H9 (cell line): ENCODE measurements at regions not wholly inside any gene's neighbourhood (a gene's known extent, or its start where the extent isn't known, plus 50 kb on each side); places are given as distances from the start of the nearest gene placed in this dataset.
"Not testable (repeated sequence)": the region's sequence is repeated elsewhere in the genome, so short reads cannot be mapped to it uniquely, and the experiment has no call there.

Experiments
- DNase-seq: peaks from one replicate; pipeline ENCODE4 v3.0.0-alpha.2; 2017
- H2AFZ ChIP-seq: one replicate; pipeline ENCODE4 v1.6.1; 2013; ENCODE audit warnings: mild to moderate bottlenecking, low read length, control low read depth, moderate library complexity
- H2AK5ac ChIP-seq: 2 replicates; pipeline ENCODE4 v1.6.1; 2013; ENCODE audit warnings: low read length, control low read depth, mixed read lengths; ENCODE audit not compliant: insufficient read length
- H2BK120ac ChIP-seq: one replicate; pipeline ENCODE4 v1.6.1; 2013; ENCODE audit warnings: low read depth, mild to moderate bottlenecking, low read length, control low read depth, inconsistent platforms; ENCODE audit not compliant: poor library complexity, severe bottlenecking
- H2BK12ac ChIP-seq: 2 replicates; pipeline ENCODE4 v1.6.1; 2013; ENCODE audit warnings: low read length, control low read depth, mixed read lengths, low read depth; ENCODE audit not compliant: insufficient read length
- H2BK15ac ChIP-seq: 2 replicates; pipeline ENCODE4 v1.6.1; 2013; ENCODE audit warnings: low read depth, low read length, control low read depth
- H2BK20ac ChIP-seq: one replicate; pipeline ENCODE4 v1.6.1; 2013; ENCODE audit warnings: low read depth, mild to moderate bottlenecking, low read length, control low read depth, inconsistent platforms; ENCODE audit not compliant: poor library complexity, severe bottlenecking
- H2BK5ac ChIP-seq: 2 replicates; pipeline ENCODE4 v1.6.1; 2013; ENCODE audit warnings: low read length, control low read depth, mixed read lengths; ENCODE audit not compliant: insufficient read length
- H3K14ac ChIP-seq: 2 replicates; pipeline ENCODE4 v1.6.1; 2013; ENCODE audit warnings: low read length, control low read depth; ENCODE audit not compliant: insufficient read depth
- H3K18ac ChIP-seq: 2 replicates; pipeline ENCODE4 v1.6.1; 2013; ENCODE audit warnings: low read depth, mild to moderate bottlenecking, mixed read lengths, low read length, control low read depth; ENCODE audit not compliant: insufficient read length
- H3K23ac ChIP-seq: 2 replicates; pipeline ENCODE4 v1.6.1; 2013; ENCODE audit warnings: low read length, control low read depth, mixed read lengths, low read depth; ENCODE audit not compliant: insufficient read length
- H3K23me2 ChIP-seq: 2 replicates; pipeline ENCODE4 v1.6.1; 2013; ENCODE audit warnings: low read depth, mild to moderate bottlenecking, mixed read lengths, low read length, control low read depth; ENCODE audit not compliant: insufficient read length, poor library complexity, severe bottlenecking
- H3K27ac ChIP-seq: 2 replicates; pipeline ENCODE4 v1.5.1; 2013; ENCODE audit warnings: low read length, control low read depth, mixed read lengths, low read depth; ENCODE audit not compliant: insufficient read length
- H3K27me3 ChIP-seq: 2 replicates; pipeline ENCODE4 v1.6.1; 2013; ENCODE audit warnings: low read length, control low read depth, inconsistent platforms; ENCODE audit not compliant: insufficient read depth
- H3K4ac ChIP-seq: 2 replicates; pipeline ENCODE4 v1.6.1; 2013; ENCODE audit warnings: low read depth, mild to moderate bottlenecking, control low read depth, inconsistent platforms, low read length, moderate library complexity
- H3K4me1 ChIP-seq: 2 replicates; pipeline ENCODE4 v1.6.1; 2013; ENCODE audit warnings: low read length, control low read depth, inconsistent platforms; ENCODE audit not compliant: insufficient read depth
- H3K4me2 ChIP-seq: 2 replicates; pipeline ENCODE4 v1.6.1; 2013; ENCODE audit warnings: low read length, control low read depth, mixed read lengths; ENCODE audit not compliant: insufficient read length, insufficient read depth
- H3K56ac ChIP-seq: 2 replicates; pipeline ENCODE4 v1.6.1; 2013; ENCODE audit warnings: low read depth, mild to moderate bottlenecking, mixed read lengths, low read length, control low read depth; ENCODE audit not compliant: insufficient read length
- H3K79me1 ChIP-seq: 2 replicates; pipeline ENCODE4 v1.6.1; 2013; ENCODE audit warnings: low read depth, mild to moderate bottlenecking, moderate library complexity, low read length, control low read depth, inconsistent platforms; ENCODE audit not compliant: insufficient read depth, poor library complexity, severe bottlenecking
- H3K79me2 ChIP-seq: 2 replicates; pipeline ENCODE4 v1.6.1; 2013; ENCODE audit warnings: low read length, control low read depth, inconsistent platforms; ENCODE audit not compliant: insufficient read depth
- H3K9ac ChIP-seq: 2 replicates; pipeline ENCODE4 v1.6.1; 2013; ENCODE audit warnings: low read length, control low read depth, mixed read lengths; ENCODE audit not compliant: insufficient read length; ENCODE audit errors: extremely low read depth
- H3K9me3 ChIP-seq: one replicate; pipeline ENCODE4 v1.6.1; 2013; ENCODE audit warnings: low read depth, low read length, inconsistent platforms; ENCODE audit not compliant: control insufficient read depth
- H3T11ph ChIP-seq: one replicate; pipeline ENCODE4 v1.6.1; 2013; ENCODE audit warnings: mild to moderate bottlenecking, low read length, control low read depth, inconsistent platforms
- H4K20me1 ChIP-seq: one replicate; pipeline ENCODE4 v1.6.1; 2013; ENCODE audit not compliant: control insufficient read depth, insufficient read length, insufficient read depth
- H4K5ac ChIP-seq: 2 replicates; pipeline ENCODE4 v1.6.1; 2013; ENCODE audit warnings: low read depth, mild to moderate bottlenecking, mixed read lengths, low read length, control low read depth; ENCODE audit not compliant: insufficient read length
- H4K8ac ChIP-seq: replicated peaks from 2 replicates; pipeline ENCODE4 v1.6.1; 2013; ENCODE audit warnings: low read length, control low read depth, mixed read lengths, low read depth; ENCODE audit not compliant: insufficient read length
- H4K91ac ChIP-seq: 2 replicates; pipeline ENCODE4 v1.6.1; 2013; ENCODE audit warnings: low read depth, mild to moderate bottlenecking, moderate library complexity, mixed read lengths, low read length, control low read depth; ENCODE audit not compliant: insufficient read length
- H3K27ac Mint-ChIP-seq, 3 experiments: 2 replicates in 2 of 3; 3 replicates in 1 of 3; pipeline ENCODE4 v1.8.0; 2020 to 2021; ENCODE audit warnings: mixed read lengths in 3 of 3, mild to moderate bottlenecking in 1 of 3, moderate library complexity in 1 of 3
- H3K27me3 Mint-ChIP-seq: 2 replicates; pipeline ENCODE4 v1.8.0; 2021; ENCODE audit warnings: low read depth, mild to moderate bottlenecking, moderate library complexity, mixed read lengths
- H3K36me3 Mint-ChIP-seq, 3 experiments: 2 replicates in 2 of 3; 3 replicates in 1 of 3; pipeline ENCODE4 v1.8.0; 2020 to 2021; ENCODE audit warnings: low read depth in 3 of 3, mixed read lengths in 3 of 3; ENCODE audit not compliant: insufficient read depth in 1 of 3
- H3K4me1 Mint-ChIP-seq, 2 experiments: 2 replicates each; pipeline ENCODE4 v1.8.0; 2020; ENCODE audit warnings: mixed read lengths in 2 of 2
- H3K4me3 Mint-ChIP-seq, 2 experiments: 2 replicates in 1 of 2; 3 replicates in 1 of 2; pipeline ENCODE4 v1.8.0; 2020 to 2021; ENCODE audit warnings: mild to moderate bottlenecking in 2 of 2, mixed read lengths in 2 of 2, moderate library complexity in 1 of 2
- H3K9me3 Mint-ChIP-seq, 2 experiments: 2 replicates in 1 of 2; 3 replicates in 1 of 2; pipeline ENCODE4 v1.8.0; 2020; ENCODE audit warnings: mild to moderate bottlenecking in 2 of 2, mixed read lengths in 2 of 2, moderate library complexity in 1 of 2
- CTCF ChIP-seq: fragments of 200-600 bp; sonication (generic); conservative IDR thresholded peaks from 3 replicates; pipeline ENCODE4 v1.8.0; 2021; ENCODE audit warnings: antibody characterized with exemption, mild to moderate bottlenecking
- WGBS: extraction: QIAGEN DNeasy Blood & Tissue Kit; methylation state at CpG from one replicate; pipeline ENCODE4 v1.1.7; 2013; ENCODE audit warnings: missing lambda C conversion rate, low lambda C conversion rate, mixed read lengths; ENCODE audit not compliant: insufficient read length; ENCODE audit errors: extremely low coverage; 5-methylcytosine and 5-hydroxymethylcytosine counted together

GRCh38 chr9:64057553-64057952, 1227.5 kb downstream of the FOXD4L5 start:
- Histone ChIP-seq H3K4ac (no peak overlapping the region), H3K9ac (no peak overlapping the region), H3K79me2 (no peaks in the 10 kb centered on the region), H3K23me2 (no peaks in the 10 kb centered on the region), H4K8ac (no peak overlapping the region), H3K18ac (no peak overlapping the region), H3K56ac (no peak overlapping the region), H3K27ac (no peak overlapping the region), H4K20me1 (no peaks in the 10 kb centered on the region), H2BK120ac (no peak overlapping the region), H4K91ac (no peak overlapping the region), H2BK12ac (no peak overlapping the region), H4K5ac (no peak overlapping the region), H3K4me2 (no peak overlapping the region), H2AFZ (no peak overlapping the region), H2BK15ac (no peak overlapping the region), H3K27me3 (no peaks in the 10 kb centered on the region), H3K79me1 (no peaks in the 10 kb centered on the region), H2BK20ac (no peak overlapping the region), H2BK5ac (no peak overlapping the region), H3K23ac (no peak overlapping the region), H3K4me1 (no peaks in the 10 kb centered on the region), H3T11ph (no peak overlapping the region), H3K9me3 (peaks cover 32% of the 10 kb centered on the region), H3K14ac (no peak overlapping the region), H2AK5ac (no peak overlapping the region)
- TF ChIP-seq CTCF, result no peak
- H3K27ac Mint-ChIP-seq, result no peak overlapping the region
- DNase-seq, result no peak
- WGBS, result no CpG with 5 or more reads among the region's 4 CpGs
- H3K4me1 Mint-ChIP-seq, result no peaks in the 10 kb centered on the region
- no peaks in the 10 kb centered on the region for H3K27me3 Mint-ChIP-seq
- H3K9me3 Mint-ChIP-seq, result peaks cover 62 to 65% of the 10 kb centered on the region in 2 experiments
- H3K36me3 Mint-ChIP-seq, result peaks cover 0 to 10% (median 2%) of the 10 kb centered on the region in 3 experiments; a peak in 4 of 7 replicates
- no peak overlapping the region for H3K4me3 Mint-ChIP-seq

GRCh38 chr9:64028925-64029324, 1256.1 kb downstream of the FOXD4L5 start:
- H3K4me2 ChIP-seq, H2BK120ac ChIP-seq, H3K27me3 Mint-ChIP-seq, H3K27ac Mint-ChIP-seq, H4K91ac ChIP-seq, H3K4me1 Mint-ChIP-seq, H2BK5ac ChIP-seq, H4K20me1 ChIP-seq, H3K79me1 ChIP-seq, H3K23ac ChIP-seq, H3K4ac ChIP-seq, DNase-seq, H3K23me2 ChIP-seq, H3K27me3 ChIP-seq, H2AK5ac ChIP-seq, H2BK15ac ChIP-seq, H3T11ph ChIP-seq, H3K27ac ChIP-seq, H2BK12ac ChIP-seq, H3K4me3 Mint-ChIP-seq, H3K18ac ChIP-seq, H3K14ac ChIP-seq, H3K4me1 ChIP-seq, H3K79me2 ChIP-seq, H4K8ac ChIP-seq, H4K5ac ChIP-seq, H2BK20ac ChIP-seq, H3K56ac ChIP-seq, H3K9ac ChIP-seq, H2AFZ ChIP-seq: not testable (repeated sequence)
- Mint-ChIP-seq H3K36me3 (peaks cover 7 to 31% (median 13%) of the 10 kb centered on the region in 3 experiments; a peak in 6 of 7 replicates), H3K9me3 (peaks cover 84 to 91% of the 10 kb centered on the region in 2 experiments)
- peaks cover 56% of the 10 kb centered on the region for H3K9me3 ChIP-seq
- no CpG with 5 or more reads among the region's 4 CpGs for WGBS
